IMR-90 (cell line): ENCODE measurements at regions not wholly inside any gene's neighbourhood (a gene's known extent, or its start where the extent isn't known, plus 50 kb on each side); places are given as distances from the start of the nearest gene placed in this dataset.

Source experiments
- ATAC-seq: fragments of 200-7000 bp; cut with Tn5 transposase; 2 replicates; pipeline ENCODE4 v1.9.1; 2020; ENCODE audit warnings: low read depth, mild to moderate bottlenecking, moderate library complexity
- BruUV-seq: library from RNA; stranded (reverse); fragments of 400-500 nt; replicated peaks from 2 replicates; lab custom pipeline; 2021; lab: Mats Ljungman, UMichigan
- CTCF ChIA-PET: fragments of 300-600 bp; formaldehyde crosslinking; extraction: SDS; loops from one replicate; lab custom pipeline; 2021; ENCODE audit warnings: antibody characterized with exemption; lab: Yijun Ruan, JAX
- POLR2A ChIA-PET: fragments of 300-600 bp; sonication (Branson Sonifier 250); formaldehyde crosslinking; loops from one replicate; lab custom pipeline; 2022; ENCODE audit warnings: antibody characterized with exemption; ENCODE audit not compliant: unreplicated experiment; lab: Charles Lee
- DNase-seq: peaks from one replicate; pipeline ENCODE4 v3.0.0; 2013
- H2AFZ ChIP-seq: replicated peaks from 2 replicates; pipeline ENCODE3; 2013; ENCODE audit warnings: low read length, mild to moderate bottlenecking; ENCODE audit not compliant: poor library complexity
- H2AK5ac ChIP-seq: 2 replicates; pipeline ENCODE4 v1.6.1; 2013; ENCODE audit warnings: low read depth, low read length, inconsistent platforms
- H2AK9ac ChIP-seq: replicated peaks from 2 replicates; pipeline ENCODE3; 2013; ENCODE audit warnings: mild to moderate bottlenecking, low read depth, low read length, moderate library complexity; ENCODE audit not compliant: poor library complexity
- H2BK120ac ChIP-seq: 2 replicates; pipeline ENCODE4 v1.6.1; 2013; ENCODE audit warnings: low read depth, low read length, inconsistent platforms
- H2BK15ac ChIP-seq: 3 replicates; pipeline ENCODE4 v1.6.1; 2013; ENCODE audit warnings: low read depth, low read length, inconsistent platforms
- H2BK20ac ChIP-seq: 2 replicates; pipeline ENCODE4 v1.6.1; 2013; ENCODE audit warnings: low read depth, mild to moderate bottlenecking, inconsistent platforms, low read length, moderate library complexity
- H2BK5ac ChIP-seq: 2 replicates; pipeline ENCODE4 v1.6.1; 2013; ENCODE audit warnings: mild to moderate bottlenecking, low read depth, low read length, inconsistent platforms; ENCODE audit not compliant: poor library complexity, severe bottlenecking
- H3K14ac ChIP-seq: replicated peaks from 2 replicates; pipeline ENCODE4 v1.6.1; 2013; ENCODE audit warnings: low read depth, low read length, inconsistent platforms
- H3K18ac ChIP-seq: 2 replicates; pipeline ENCODE4 v1.6.1; 2013; ENCODE audit warnings: low read depth, low read length, control low read depth
- H3K23ac ChIP-seq: 2 replicates; pipeline ENCODE4 v1.6.1; 2013; ENCODE audit warnings: low read depth, low read length, inconsistent platforms
- H3K27ac ChIP-seq: 2 replicates; pipeline ENCODE4 v1.5.1; 2013; ENCODE audit warnings: mild to moderate bottlenecking, control low read depth, low read length; ENCODE audit not compliant: insufficient read depth
- H3K27me3 ChIP-seq: 2 replicates; pipeline ENCODE4 v1.6.1; 2013; ENCODE audit warnings: low read length; ENCODE audit not compliant: control insufficient read depth, insufficient read depth
- H3K36me3 ChIP-seq: 2 replicates; pipeline ENCODE4 v1.6.1; 2013; ENCODE audit warnings: low read length, mixed read lengths; ENCODE audit not compliant: control insufficient read depth, insufficient read depth
- H3K4ac ChIP-seq: 2 replicates; pipeline ENCODE4 v1.6.1; 2013; ENCODE audit warnings: low read depth, low read length, inconsistent platforms
- H3K4me1 ChIP-seq: 2 replicates; pipeline ENCODE4 v1.6.1; 2013; ENCODE audit warnings: low read length, mixed read lengths; ENCODE audit not compliant: control insufficient read depth, insufficient read depth
- H3K4me2 ChIP-seq: 2 replicates; pipeline ENCODE4 v1.6.1; 2013; ENCODE audit warnings: low read depth, mild to moderate bottlenecking, control low read depth, low read length, moderate library complexity
- H3K4me3 ChIP-seq: 2 replicates; pipeline ENCODE4 v1.5.1; 2013; ENCODE audit warnings: low read depth, mild to moderate bottlenecking, control low read depth, low read length, moderate library complexity; ENCODE audit not compliant: insufficient read depth
- H3K56ac ChIP-seq: 2 replicates; pipeline ENCODE4 v1.6.1; 2013; ENCODE audit warnings: low read length, inconsistent platforms; ENCODE audit not compliant: insufficient read depth; ENCODE audit errors: extremely low read depth
- H3K79me1 ChIP-seq, 2 experiments: 2 replicates each; pipeline ENCODE4 v1.6.1; 2013; ENCODE audit warnings: low read length in 2 of 2, inconsistent platforms in 1 of 2, low read depth in 1 of 2
- H3K9ac ChIP-seq: 2 replicates; pipeline ENCODE4 v1.6.1; 2013; ENCODE audit warnings: low read depth, low read length, control low read depth
- H3K9me1 ChIP-seq: 2 replicates; pipeline ENCODE4 v1.6.1; 2013; ENCODE audit warnings: low read length, inconsistent platforms; ENCODE audit not compliant: insufficient read depth
- H3K9me3 ChIP-seq: 2 replicates; pipeline ENCODE4 v1.6.1; 2013; ENCODE audit warnings: low read length; ENCODE audit not compliant: control insufficient read depth, insufficient read depth
- H4K20me1 ChIP-seq: 2 replicates; pipeline ENCODE4 v1.6.1; 2013; ENCODE audit warnings: low read length, inconsistent platforms; ENCODE audit not compliant: insufficient read depth
- H4K5ac ChIP-seq: 2 replicates; pipeline ENCODE4 v1.6.1; 2013; ENCODE audit warnings: mild to moderate bottlenecking, low read depth, low read length, control low read depth
- H4K8ac ChIP-seq, 2 experiments: 2 replicates each; pipeline ENCODE4 v1.6.1; 2013; ENCODE audit warnings: low read depth in 2 of 2, low read length in 2 of 2, control low read depth in 1 of 2, inconsistent platforms in 1 of 2
- H4K91ac ChIP-seq: 2 replicates; pipeline ENCODE4 v1.6.1; 2013; ENCODE audit warnings: low read depth, low read length, inconsistent platforms; ENCODE audit not compliant: insufficient read depth
- MAFK ChIP-seq: IDR thresholded peaks from 2 replicates; pipeline ENCODE4 v1.6.1; 2012; ENCODE audit warnings: low read depth, low read length, improper control_type of control experiment
- MXI1 ChIP-seq: IDR thresholded peaks from 2 replicates; pipeline ENCODE4 v1.6.1; 2012; ENCODE audit warnings: low read depth, mild to moderate bottlenecking, low read length, moderate library complexity, borderline replicate concordance
- WGBS, 2 experiments: methylation state at CpG; one replicate each; pipeline versions ENCODE4 v1.1.5 to v1.1.7; 2013; ENCODE audit warnings: missing lambda C conversion rate in 2 of 2; ENCODE audit not compliant: insufficient read length in 1 of 2; ENCODE audit errors: extremely low coverage in 2 of 2; 5-methylcytosine and 5-hydroxymethylcytosine counted together
- dilution Hi-C: fragments of 300-500 bp; cut with HindIII; formaldehyde crosslinking; loops from one replicate; pipeline ENCODE4 v1.14.3; 2018; ENCODE audit warnings: low sequenced_read_pairs; ENCODE audit not compliant: unreplicated experiment
- in situ Hi-C: fragments of 300-500 bp; cut with MboI; formaldehyde crosslinking; loops from 3 replicates; pipeline ENCODE4 v1.14.3; 2019; ENCODE audit warnings: low sequenced_read_pairs, inconsistent platforms, mixed read lengths
- intact Hi-C: fragments of 100-400 bp; cut with micrococcal nuclease; formaldehyde crosslinking; loops from 2 replicates; pipeline ENCODE4 v1.10.0; 2022

GRCh38 chr5:159663986-159664385, 252.3 kb upstream of the ADRA1B start:
- H4K20me1 ChIP-seq = no peaks in the 10 kb centered on the region
- H3K27me3 ChIP-seq = peaks cover 5% of the 10 kb centered on the region
- no peak overlapping the region for H4K91ac ChIP-seq
- WGBS, 2 experiments = no CpG with 5 or more reads among the region's 1 CpG
- CTCF ChIA-PET = no interaction called here
- no peaks in the 10 kb centered on the region for H3K36me3 ChIP-seq
- H3K4me1 ChIP-seq = no peaks in the 10 kb centered on the region
- H3K27ac ChIP-seq = no peak overlapping the region
- no peak overlapping the region for H3K18ac ChIP-seq
- H2AK5ac ChIP-seq = no peak overlapping the region
- H3K56ac ChIP-seq = no peak overlapping the region
- no peak overlapping the region for H2BK120ac ChIP-seq
- H3K4me2 ChIP-seq = no peak overlapping the region
- H2BK5ac ChIP-seq = no peak overlapping the region
- no peak overlapping the region for H2AK9ac ChIP-seq
- H3K4ac ChIP-seq = no peak overlapping the region
- H2BK15ac ChIP-seq = no peak overlapping the region
- DNase-seq (no peak), ATAC-seq (no peak)
- BruUV-seq = no TSS peak
- no peak overlapping the region for H3K9ac ChIP-seq
- no peak overlapping the region for H2BK20ac ChIP-seq
- in situ Hi-C loops (no loop called here), dilution Hi-C loops (no loop called here), intact Hi-C loops (no loop called here)
- no peaks in the 10 kb centered on the region for H3K79me1 ChIP-seq
- TF ChIP-seq MAFK (no peak), MXI1 (no peak)
- no peak overlapping the region for H4K8ac ChIP-seq
- no peak overlapping the region for H3K4me3 ChIP-seq
- no peak overlapping the region for H3K14ac ChIP-seq
- H4K5ac ChIP-seq = no peak overlapping the region
- no peak overlapping the region for H2AFZ ChIP-seq
- POLR2A ChIA-PET = no interaction called here
- H3K23ac ChIP-seq = no peak overlapping the region
- H3K9me1 ChIP-seq = no peaks in the 10 kb centered on the region
- no peaks in the 10 kb centered on the region for H3K9me3 ChIP-seq
